Jurkat, Clone E6-1 (cell line): ENCODE measurements at regions not wholly inside any gene's neighbourhood (a gene's known extent, or its start where the extent isn't known, plus 50 kb on each side); places are given as distances from the start of the nearest gene placed in this dataset.

Experiments
- DNase-seq: peaks from one replicate; pipeline ENCODE4 v3.0.0-alpha.2; 2011; ENCODE audit warnings: low read depth, low spot score
- H3K4me3 ChIP-seq: 2 replicates; pipeline ENCODE4 v1.5.1; 2011; ENCODE audit warnings: mild to moderate bottlenecking, low read length, control low read depth, moderate library complexity

GRCh38 chr4:57682275-57682674 lies 572.1 kb upstream of the IGFBP7 start:
- no peak for DNase-seq
- H3K4me3 ChIP-seq: no peak overlapping the region

GRCh38 chr4:57679969-57680368 lies 569.8 kb upstream of the IGFBP7 start:
- DNase-seq: no peak
- no peak overlapping the region for H3K4me3 ChIP-seq

- no peak for DNase-seq
- H3K4me3 ChIP-seq: no peak overlapping the region
Observed at GRCh38 chr4:57676394-57676793, 566.2 kb upstream of the IGFBP7 start.

GRCh38 chr4:57672846-57673433 lies 562.8 kb upstream of the IGFBP7 start:
- DNase-seq: no peak
- no peak overlapping the region for H3K4me3 ChIP-seq

- DNase-seq: no peak
Observed at GRCh38 chr4:57668621-57669020, 558.4 kb upstream of the IGFBP7 start.

GRCh38 chr4:57665806-57666205 lies 555.6 kb upstream of the IGFBP7 start:
- no peak overlapping the region for H3K4me3 ChIP-seq
- DNase-seq: no peak

More at GRCh38 chr4:57668621-57669020, 558.4 kb upstream of the IGFBP7 start:
- H3K4me3 ChIP-seq: no peak overlapping the region

- H3K4me3 ChIP-seq: no peak overlapping the region
- no peak for DNase-seq
Observed at GRCh38 chr4:57661517-57662090, 551.4 kb upstream of the IGFBP7 start.

- H3K4me3 ChIP-seq: no peak overlapping the region
- no peak for DNase-seq
Observed at GRCh38 chr4:57658673-57659072, 548.5 kb upstream of the IGFBP7 start.

GRCh38 chr4:57658188-57658587 lies 548.0 kb upstream of the IGFBP7 start:
- no peak overlapping the region for H3K4me3 ChIP-seq
- DNase-seq: no peak

GRCh38 chr4:57655342-57655741 lies 545.2 kb upstream of the IGFBP7 start:
- DNase-seq: no peak
- no peak overlapping the region for H3K4me3 ChIP-seq

- no peak for DNase-seq
- H3K4me3 ChIP-seq: no peak overlapping the region
Observed at GRCh38 chr4:57652779-57653178, 542.6 kb upstream of the IGFBP7 start.

- DNase-seq: no peak
- H3K4me3 ChIP-seq: no peak overlapping the region
Observed at GRCh38 chr4:57640391-57641100, 530.4 kb upstream of the IGFBP7 start.

GRCh38 chr4:57639561-57640382 lies 529.6 kb upstream of the IGFBP7 start:
- H3K4me3 ChIP-seq: no peak overlapping the region
- no peak for DNase-seq

- H3K4me3 ChIP-seq: no peak overlapping the region
- DNase-seq: no peak
Observed at GRCh38 chr4:57635910-57636309, 525.7 kb upstream of the IGFBP7 start.

- DNase-seq: no peak
- H3K4me3 ChIP-seq: no peak overlapping the region
Observed at GRCh38 chr4:57633212-57633859, 523.2 kb upstream of the IGFBP7 start.

- DNase-seq: no peak
- H3K4me3 ChIP-seq: no peak overlapping the region
Observed at GRCh38 chr4:57632564-57632963, 522.4 kb upstream of the IGFBP7 start.

- DNase-seq: no peak
- no peak overlapping the region for H3K4me3 ChIP-seq
Observed at GRCh38 chr4:57631147-57631546, 521.0 kb upstream of the IGFBP7 start.

- no peak for DNase-seq
- no peak overlapping the region for H3K4me3 ChIP-seq
Observed at GRCh38 chr4:57628004-57628403, 517.8 kb upstream of the IGFBP7 start.

GRCh38 chr4:57614257-57614932 lies 504.2 kb upstream of the IGFBP7 start:
- no peak overlapping the region for H3K4me3 ChIP-seq
- DNase-seq: no peak
